Left ventricle myocardium inferior (tissue), 1 donor: ENCODE measurements at regions not wholly inside any gene's neighbourhood (a gene's known extent, or its start where the extent isn't known, plus 50 kb on each side); places are given as distances from the start of the nearest gene placed in this dataset.

Experiments used
- DNase-seq: peaks from one replicate; pipeline ENCODE4 v3.0.0-alpha.2; 2020
- H3K27ac ChIP-seq: fragments of 200-600 bp; replicated peaks from 2 replicates; pipeline ENCODE4 v1.8.0; 2021
- H3K27me3 ChIP-seq: fragments of 200-600 bp; 2 replicates; pipeline ENCODE4 v1.8.0; 2021; ENCODE audit warnings: low read depth
- H3K36me3 ChIP-seq: fragments of 200-600 bp; 2 replicates; pipeline ENCODE4 v1.8.0; 2021
- H3K4me1 ChIP-seq: fragments of 200-600 bp; 2 replicates; pipeline ENCODE4 v1.8.0; 2021
- H3K4me3 ChIP-seq: fragments of 200-600 bp; 2 replicates; pipeline ENCODE4 v1.8.0; 2021; ENCODE audit warnings: mild to moderate bottlenecking, moderate library complexity
- H3K9me3 ChIP-seq: fragments of 200-600 bp; replicated peaks from 2 replicates; pipeline ENCODE4 v1.8.0; 2021
- CTCF ChIP-seq: fragments of 200-600 bp; IDR thresholded peaks from 2 replicates; pipeline ENCODE4 v1.8.0; 2021; ENCODE audit warnings: antibody characterized with exemption, mild to moderate bottlenecking, borderline replicate concordance
- intact Hi-C: fragments of 100-400 bp; cut with micrococcal nuclease; formaldehyde crosslinking; loops from one replicate; pipeline ENCODE4 v1.11.0; 2022
- donor health status: DM: no; HTN: yes; CAD: no; lungs with severe emphysema.

GRCh38 chr5:164073081-164073480, 567.7 kb downstream of the MAT2B start:
- intact Hi-C loops, result no loop called here
- Histone ChIP-seq H3K36me3 (no peaks in the 10 kb centered on the region), H3K9me3 (peaks cover 8% of the 10 kb centered on the region), H3K4me3 (no peak overlapping the region), H3K4me1 (no peaks in the 10 kb centered on the region), H3K27ac (no peak overlapping the region), H3K27me3 (no peaks in the 10 kb centered on the region)
- DNase-seq, result no peak
- TF ChIP-seq CTCF, result no peak

GRCh38 chr5:164076556-164076955, 571.1 kb downstream of the MAT2B start:
- Histone ChIP-seq H3K27ac (no peak overlapping the region), H3K4me3 (no peak overlapping the region), H3K36me3 (no peaks in the 10 kb centered on the region), H3K4me1 (no peaks in the 10 kb centered on the region), H3K9me3 (no peaks in the 10 kb centered on the region), H3K27me3 (no peaks in the 10 kb centered on the region)
- DNase-seq, result no peak
- intact Hi-C loops, result no loop called here
- TF ChIP-seq CTCF, result no peak

- no peak overlapping the region for H3K27ac ChIP-seq
- H3K9me3 ChIP-seq, result peaks cover 15% of the 10 kb centered on the region
- H3K27me3 ChIP-seq, result no peaks in the 10 kb centered on the region
- H3K36me3 ChIP-seq, result no peaks in the 10 kb centered on the region
- TF ChIP-seq CTCF, result no peak
- peaks cover 12% of the 10 kb centered on the region for H3K4me1 ChIP-seq
- no peak overlapping the region for H3K4me3 ChIP-seq
- intact Hi-C loops, result no loop called here
- no peak for DNase-seq
Measured at GRCh38 chr5:164090358-164090757, 584.9 kb downstream of the MAT2B start.

- TF ChIP-seq CTCF, result no peak
- Histone ChIP-seq H3K36me3 (no peaks in the 10 kb centered on the region), H3K27ac (no peak overlapping the region), H3K27me3 (no peaks in the 10 kb centered on the region), H3K4me3 (no peak overlapping the region), H3K4me1 (peaks cover 12% of the 10 kb centered on the region), H3K9me3 (peaks cover 15% of the 10 kb centered on the region)
- DNase-seq, result no peak
- intact Hi-C loops, result no loop called here
Measured at GRCh38 chr5:164091836-164092235, 586.4 kb downstream of the MAT2B start.

GRCh38 chr5:164094291-164094690, 588.9 kb downstream of the MAT2B start:
- Histone ChIP-seq H3K36me3 (no peaks in the 10 kb centered on the region), H3K27ac (no peak overlapping the region), H3K9me3 (peaks cover 5% of the 10 kb centered on the region), H3K27me3 (no peaks in the 10 kb centered on the region), H3K4me3 (no peak overlapping the region), H3K4me1 (peaks cover 12% of the 10 kb centered on the region)
- DNase-seq, result no peak
- TF ChIP-seq CTCF, result no peak
- intact Hi-C loops, result no loop called here

- Histone ChIP-seq H3K27ac (no peak overlapping the region), H3K4me3 (no peak overlapping the region), H3K27me3 (no peaks in the 10 kb centered on the region), H3K9me3 (no peaks in the 10 kb centered on the region), H3K36me3 (no peaks in the 10 kb centered on the region), H3K4me1 (peaks cover 12% of the 10 kb centered on the region)
- no peak for TF ChIP-seq CTCF
- intact Hi-C loops, result no loop called here
- no peak for DNase-seq
Measured at GRCh38 chr5:164097749-164098148, 592.3 kb downstream of the MAT2B start.
